OCI-LY7 (cell line): ENCODE measurements at regions not wholly inside any gene's neighbourhood (a gene's known extent, or its start where the extent isn't known, plus 50 kb on each side); places are given as distances from the start of the nearest gene placed in this dataset.

Experiments used
- BruUV-seq: library from RNA; stranded (reverse); fragments of 400-500 nt; replicated peaks from 2 replicates; lab custom pipeline; 2021; lab: Mats Ljungman, UMichigan
- CTCF ChIA-PET: fragments of 300-600 bp; sonication (Branson Sonifier 250); formaldehyde crosslinking; loops from one replicate; lab custom pipeline; 2022; ENCODE audit warnings: antibody characterized with exemption; ENCODE audit not compliant: unreplicated experiment; lab: Charles Lee
- POLR2A ChIA-PET: fragments of 300-600 bp; sonication (Branson Sonifier 250); formaldehyde crosslinking; loops from one replicate; lab custom pipeline; 2022; ENCODE audit warnings: antibody characterized with exemption; lab: Charles Lee
- DNase-seq: peaks from one replicate; pipeline ENCODE4 v3.0.0-alpha.2; 2015; ENCODE audit warnings: low spot score
- H2AFZ ChIP-seq: fragments of 200-600 bp; sonication (generic), shearing (Covaris generic); 2 replicates; pipeline ENCODE4 v1.6.1; 2014; ENCODE audit warnings: mild to moderate bottlenecking, antibody characterized with exemption, low read length, moderate library complexity
- H3K27ac ChIP-seq: fragments of 200-600 bp; sonication (generic); 2 replicates; pipeline ENCODE4 v1.5.1; 2014; ENCODE audit warnings: mixed run types, low read depth, mild to moderate bottlenecking, moderate library complexity, low read length, inconsistent platforms; ENCODE audit not compliant: poor library complexity, severe bottlenecking
- H3K36me3 ChIP-seq: fragments of 200-600 bp; sonication (generic); 2 replicates; pipeline ENCODE4 v1.6.1; 2014; ENCODE audit warnings: mild to moderate bottlenecking, antibody characterized with exemption, low read length, moderate library complexity, mixed read lengths; ENCODE audit not compliant: insufficient read depth
- H3K4me1 ChIP-seq: fragments of 200-600 bp; sonication (generic); 2 replicates; pipeline ENCODE4 v1.5.1; 2014; ENCODE audit warnings: mild to moderate bottlenecking, low read length; ENCODE audit not compliant: insufficient read depth, poor library complexity, severe bottlenecking
- H3K4me2 ChIP-seq: fragments of 200-600 bp; sonication (generic); 2 replicates; pipeline ENCODE4 v1.6.1; 2014; ENCODE audit warnings: mild to moderate bottlenecking, low read length
- H3K4me3 ChIP-seq: fragments of 200-600 bp; sonication (generic); 2 replicates; pipeline ENCODE4 v1.5.1; 2014; ENCODE audit warnings: mild to moderate bottlenecking, low read depth, low read length; ENCODE audit not compliant: poor library complexity, severe bottlenecking
- H3K79me2 ChIP-seq: fragments of 200-600 bp; sonication (generic); 2 replicates; pipeline ENCODE4 v1.6.1; 2016; ENCODE audit warnings: low read depth, mild to moderate bottlenecking, low read length, moderate library complexity, mixed read lengths; ENCODE audit not compliant: insufficient read depth
- H3K9me2 ChIP-seq: fragments of 200-600 bp; sonication (generic); 2 replicates; pipeline ENCODE4 v1.6.1; 2016; ENCODE audit warnings: mild to moderate bottlenecking, low read length, mixed read lengths; ENCODE audit not compliant: insufficient read depth
- H3K9me3 ChIP-seq: fragments of 200-600 bp; sonication (generic); 2 replicates; pipeline ENCODE4 v1.6.1; 2014; ENCODE audit warnings: mild to moderate bottlenecking, mixed run types, low read length, mixed read lengths
- H4K20me1 ChIP-seq: fragments of 200-600 bp; sonication (generic); 2 replicates; pipeline ENCODE4 v1.6.1; 2014; ENCODE audit warnings: mild to moderate bottlenecking, antibody characterized with exemption, low read length, moderate library complexity, mixed read lengths; ENCODE audit not compliant: insufficient read depth
- EZH2phosphoT487 ChIP-seq: fragments of 200-600 bp; sonication (generic); IDR thresholded peaks from 2 replicates; pipeline ENCODE4 v1.6.1; 2018; ENCODE audit warnings: low read depth, borderline replicate concordance, mild to moderate bottlenecking, mixed run types, antibody characterized with exemption, low read length, moderate library complexity, mixed read lengths
- intact Hi-C: fragments of 100-400 bp; cut with micrococcal nuclease; formaldehyde crosslinking; loops from one replicate; pipeline ENCODE4 v1.10.0; 2022; ENCODE audit not compliant: unreplicated experiment
- TF ChIP-seq, protein P1 (sequence below): fragments of 200-600 bp; sonication (generic); conservative IDR thresholded peaks from 2 replicates; pipeline ENCODE4 v1.5.1; 2014; ENCODE audit warnings: mild to moderate bottlenecking, antibody characterized with exemption, low read length, moderate library complexity, mixed read lengths

DNA sequence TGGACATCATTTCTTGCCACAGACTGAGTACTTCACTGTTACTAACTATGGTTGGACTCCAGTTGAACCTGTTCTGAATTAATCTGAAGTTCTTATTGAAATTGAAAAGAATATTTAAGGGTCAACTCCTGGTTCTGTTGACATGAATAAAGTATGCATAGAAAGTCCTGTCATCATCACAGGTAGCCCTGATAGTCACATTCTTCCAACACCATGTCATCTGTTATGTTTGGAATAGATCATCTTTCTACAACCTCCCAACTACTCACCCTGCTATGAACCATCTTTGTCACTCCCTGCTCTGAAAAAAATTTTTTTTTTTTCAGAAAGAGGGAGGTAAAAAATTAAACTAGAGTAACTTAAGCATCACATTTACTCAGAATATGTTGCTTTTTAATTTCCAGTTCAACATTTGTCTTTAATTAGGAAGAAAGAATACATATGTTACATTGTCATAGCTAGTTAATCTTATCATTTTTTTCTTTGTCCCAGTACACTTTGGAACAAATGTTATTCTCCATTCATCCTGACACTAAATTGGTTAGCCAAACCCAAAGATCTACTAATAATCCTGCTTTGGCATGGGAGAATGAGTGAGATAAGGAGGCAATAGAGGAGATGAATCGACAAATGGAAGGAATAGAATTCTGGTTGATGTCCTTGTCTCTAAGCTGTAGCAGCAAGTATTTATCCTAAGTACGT lies 775.1 kb upstream of the NRSN1 start:
- no peak overlapping the region for H3K4me3 ChIP-seq
- no peak overlapping the region for H3K4me2 ChIP-seq
- no peaks in the 10 kb centered on the region for H3K4me1 ChIP-seq
- no peak overlapping the region for H2AFZ ChIP-seq
- intact Hi-C loops = no loop called here
- no peaks in the 10 kb centered on the region for H3K9me2 ChIP-seq
- H3K9me3 ChIP-seq = no peaks in the 10 kb centered on the region
- POLR2A ChIA-PET = no interaction called here
- CTCF ChIA-PET = no interaction called here
- no TSS peak for BruUV-seq
- no peak overlapping the region for H3K27ac ChIP-seq
- TF ChIP-seq, protein P1, sequence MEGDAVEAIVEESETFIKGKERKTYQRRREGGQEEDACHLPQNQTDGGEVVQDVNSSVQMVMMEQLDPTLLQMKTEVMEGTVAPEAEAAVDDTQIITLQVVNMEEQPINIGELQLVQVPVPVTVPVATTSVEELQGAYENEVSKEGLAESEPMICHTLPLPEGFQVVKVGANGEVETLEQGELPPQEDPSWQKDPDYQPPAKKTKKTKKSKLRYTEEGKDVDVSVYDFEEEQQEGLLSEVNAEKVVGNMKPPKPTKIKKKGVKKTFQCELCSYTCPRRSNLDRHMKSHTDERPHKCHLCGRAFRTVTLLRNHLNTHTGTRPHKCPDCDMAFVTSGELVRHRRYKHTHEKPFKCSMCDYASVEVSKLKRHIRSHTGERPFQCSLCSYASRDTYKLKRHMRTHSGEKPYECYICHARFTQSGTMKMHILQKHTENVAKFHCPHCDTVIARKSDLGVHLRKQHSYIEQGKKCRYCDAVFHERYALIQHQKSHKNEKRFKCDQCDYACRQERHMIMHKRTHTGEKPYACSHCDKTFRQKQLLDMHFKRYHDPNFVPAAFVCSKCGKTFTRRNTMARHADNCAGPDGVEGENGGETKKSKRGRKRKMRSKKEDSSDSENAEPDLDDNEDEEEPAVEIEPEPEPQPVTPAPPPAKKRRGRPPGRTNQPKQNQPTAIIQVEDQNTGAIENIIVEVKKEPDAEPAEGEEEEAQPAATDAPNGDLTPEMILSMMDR = no peak
- TF ChIP-seq EZH2phosphoT487 = no peak
- H3K79me2 ChIP-seq = no peaks in the 10 kb centered on the region
- no peaks in the 10 kb centered on the region for H4K20me1 ChIP-seq
- DNase-seq = no peak
- H3K36me3 ChIP-seq = no peaks in the 10 kb centered on the region

DNA sequence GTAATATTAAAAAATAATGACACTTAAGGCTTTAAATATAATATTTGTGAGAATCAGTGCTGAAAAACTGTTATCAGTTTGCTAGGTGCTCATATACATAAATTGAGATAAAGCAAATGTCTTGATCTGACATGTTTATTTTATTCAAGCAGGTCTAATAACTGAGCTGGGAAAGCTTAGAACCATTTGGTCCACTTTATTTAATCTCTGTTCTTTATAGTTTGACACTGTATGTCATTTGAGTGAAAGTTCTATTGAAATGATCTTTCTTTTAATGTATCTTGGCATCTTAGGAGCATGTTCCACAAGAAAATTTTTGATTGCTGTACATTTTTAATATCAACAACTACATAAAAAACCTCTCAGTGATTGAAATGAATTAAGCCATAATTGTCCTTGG lies 772.0 kb upstream of the NRSN1 start:
- intact Hi-C loops = no loop called here
- Histone ChIP-seq H3K9me3 (no peaks in the 10 kb centered on the region), H3K9me2 (no peaks in the 10 kb centered on the region), H3K36me3 (no peaks in the 10 kb centered on the region), H3K4me2 (no peak overlapping the region), H3K4me3 (no peak overlapping the region), H4K20me1 (no peaks in the 10 kb centered on the region), H3K4me1 (no peaks in the 10 kb centered on the region), H3K79me2 (no peaks in the 10 kb centered on the region), H2AFZ (no peak overlapping the region), H3K27ac (no peak overlapping the region)
- BruUV-seq = no TSS peak
- TF ChIP-seq, protein P1 = no peak
- ChIA-PET CTCF (no interaction called here), POLR2A (no interaction called here)
- DNase-seq = no peak

DNA sequence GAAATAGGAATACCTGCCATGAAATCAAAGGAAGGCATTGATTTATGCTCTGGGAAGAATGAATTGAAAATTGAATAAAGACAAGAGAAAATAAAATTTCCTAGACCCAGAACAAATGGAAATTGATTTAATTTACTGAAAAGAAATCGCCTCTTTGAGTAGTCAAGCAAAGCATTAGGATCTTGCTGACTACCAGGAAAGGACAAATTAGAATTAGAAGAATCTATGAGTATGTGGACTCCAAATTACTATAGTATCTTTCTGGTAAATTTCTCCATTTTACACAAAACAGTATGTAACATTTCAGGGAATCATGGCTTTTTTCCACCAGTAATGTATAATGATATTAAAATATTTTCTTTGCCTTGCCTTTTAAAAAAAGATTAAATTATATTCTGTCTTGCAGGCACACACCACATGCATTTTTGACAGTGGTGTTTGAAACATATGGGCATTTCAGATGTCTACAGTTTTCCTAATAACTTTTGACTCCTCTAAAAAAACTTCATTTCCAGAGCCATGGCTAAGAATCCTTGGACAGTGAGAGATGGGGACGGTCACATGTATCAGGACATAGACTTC lies 768.7 kb upstream of the NRSN1 start:
- Histone ChIP-seq H3K4me2 (no peak overlapping the region), H4K20me1 (no peaks in the 10 kb centered on the region), H3K79me2 (no peaks in the 10 kb centered on the region), H3K4me1 (no peaks in the 10 kb centered on the region), H3K9me3 (no peaks in the 10 kb centered on the region), H3K36me3 (no peaks in the 10 kb centered on the region), H3K4me3 (no peak overlapping the region), H3K9me2 (no peaks in the 10 kb centered on the region), H2AFZ (no peak overlapping the region), H3K27ac (no peak overlapping the region)
- intact Hi-C loops = no loop called here
- BruUV-seq = no TSS peak
- DNase-seq = no peak
- ChIA-PET CTCF (no interaction called here), POLR2A (no interaction called here)
- no peak for TF ChIP-seq EZH2phosphoT487
- TF ChIP-seq, protein P1 = no peak
